Keratinocyte (primary cell): ENCODE measurements at regions not wholly inside any gene's neighbourhood (a gene's known extent, or its start where the extent isn't known, plus 50 kb on each side); places are given as distances from the start of the nearest gene placed in this dataset.

Source experiments
- CTCF ChIP-seq, 3 experiments: IDR thresholded peaks in 1 of 3; conservative IDR thresholded peaks in 1 of 3; optimal IDR thresholded peaks in 1 of 3; 2 replicates in 2 of 3; 3 replicates in 1 of 3; pipeline versions ENCODE3 to v1.5.1; 2011; ENCODE audit warnings: low read length in 3 of 3, mild to moderate bottlenecking in 3 of 3, moderate library complexity in 2 of 3, control low read depth in 1 of 3, inconsistent platforms in 1 of 3; ENCODE audit not compliant: insufficient read depth in 2 of 3; ENCODE audit errors: extremely low read depth in 1 of 3
- EZH2 ChIP-seq: IDR thresholded peaks from one replicate; pipeline ENCODE4 v1.6.1; 2012; ENCODE audit warnings: inconsistent platforms, mild to moderate bottlenecking, low read length, moderate library complexity

- TF ChIP-seq CTCF (optimal IDR thresholded peaks at IDR 0.05 in 1 of 3, IDR thresholded peaks at IDR 0.05 in 1 of 3, conservative IDR thresholded peaks at IDR 0.05 in 1 of 3; ENCODE audit: extremely low read depth in 1 of 3, insufficient read depth in 2 of 3, low read length in 3 of 3), result no peak
- TF ChIP-seq EZH2, result no peak
Observed at GRCh38 chr5:107781451-107781850, 110.7 kb upstream of the EFNA5 start.
